GM21529 (cell line): ENCODE measurements at regions not wholly inside any gene's neighbourhood (a gene's known extent, or its start where the extent isn't known, plus 50 kb on each side); places are given as distances from the start of the nearest gene placed in this dataset.

Experiments used
- ATAC-seq: cut with Tn5 transposase; IDR thresholded peaks from one replicate; pipeline ENCODE4 v1.9.1; 2021; ENCODE audit not compliant: unreplicated experiment

GRCh38 chr7:46652317-46652716, 731.2 kb upstream of the IGFBP3 start:
- ATAC-seq = no peak

GRCh38 chr7:46651561-46652088, 730.6 kb upstream of the IGFBP3 start:
- ATAC-seq = no peak

GRCh38 chr7:46651070-46651469, 730.0 kb upstream of the IGFBP3 start:
- no peak for ATAC-seq

- no peak for ATAC-seq
Measured at GRCh38 chr7:46649876-46650275, 728.8 kb upstream of the IGFBP3 start.

GRCh38 chr7:46637793-46638735, 717.0 kb upstream of the IGFBP3 start:
- no peak for ATAC-seq

- no peak for ATAC-seq
Measured at GRCh38 chr7:46636022-46636421, 715.0 kb upstream of the IGFBP3 start.

GRCh38 chr7:46633630-46634240, 712.7 kb upstream of the IGFBP3 start:
- ATAC-seq = no peak

- ATAC-seq = no peak
Measured at GRCh38 chr7:46633200-46633599, 712.1 kb upstream of the IGFBP3 start.

GRCh38 chr7:46630031-46630430, 709.0 kb upstream of the IGFBP3 start:
- no peak for ATAC-seq

GRCh38 chr7:46628389-46628788, 707.3 kb upstream of the IGFBP3 start:
- ATAC-seq = no peak

- no peak for ATAC-seq
Measured at GRCh38 chr7:46626691-46627310, 705.7 kb upstream of the IGFBP3 start.

GRCh38 chr7:46626261-46626660, 705.2 kb upstream of the IGFBP3 start:
- no peak for ATAC-seq

GRCh38 chr7:46625032-46625431, 704.0 kb upstream of the IGFBP3 start:
- ATAC-seq = no peak

GRCh38 chr7:46622251-46622650, 701.2 kb upstream of the IGFBP3 start:
- no peak for ATAC-seq

GRCh38 chr7:46619723-46620310, 698.7 kb upstream of the IGFBP3 start:
- no peak for ATAC-seq

GRCh38 chr7:46616636-46617035, 695.6 kb upstream of the IGFBP3 start:
- no peak for ATAC-seq

GRCh38 chr7:46613551-46613950, 692.5 kb upstream of the IGFBP3 start:
- ATAC-seq = no peak

GRCh38 chr7:46613116-46613515, 692.0 kb upstream of the IGFBP3 start:
- ATAC-seq = no peak

- ATAC-seq = no peak
Measured at GRCh38 chr7:46611508-46611907, 690.4 kb upstream of the IGFBP3 start.

- ATAC-seq = no peak
Measured at GRCh38 chr7:46610746-46611145, 689.7 kb upstream of the IGFBP3 start.

GRCh38 chr7:46607176-46607575, 686.1 kb upstream of the IGFBP3 start:
- ATAC-seq = no peak
